OCI-LY1 (cell line): ENCODE measurements at regions not wholly inside any gene's neighbourhood (a gene's known extent, or its start where the extent isn't known, plus 50 kb on each side); places are given as distances from the start of the nearest gene placed in this dataset.
A peak's percentile ranks its signal among the peaks of the same experiment; 100 is the strongest.

Experiments used
- CTCF ChIP-seq: fragments of 200-600 bp; sonication (generic), shearing (Covaris generic); IDR thresholded peaks from 2 replicates; pipeline ENCODE4 v1.5.1; 2017; ENCODE audit warnings: mild to moderate bottlenecking, antibody characterized with exemption, low read length, moderate library complexity, mixed read lengths
- EZH2 ChIP-seq: fragments of 200-600 bp; sonication (generic), shearing (Covaris generic); IDR thresholded peaks from 2 replicates; pipeline ENCODE4 v1.8.0; 2017; ENCODE audit warnings: borderline replicate concordance, mixed run types, mild to moderate bottlenecking, antibody characterized with exemption, low read length, moderate library complexity, mixed read lengths

- TF ChIP-seq CTCF = peak; percentile 78
- TF ChIP-seq EZH2 = no peak
Measured at GRCh38 chr2:43024515-43025011, 201.8 kb downstream of the ZFP36L2 start.
